Adrenal gland (tissue), 9 donors: ENCODE measurements at regions not wholly inside any gene's neighbourhood (a gene's known extent, or its start where the extent isn't known, plus 50 kb on each side); places are given as distances from the start of the nearest gene placed in this dataset.

Experiments used
- DNase-seq, 7 donors: peaks; one replicate each; pipeline ENCODE4 v3.0.0-alpha.2; 2019 to 2020
- H3K27ac ChIP-seq, 5 donors: fragments of 200-600 bp; sonication (generic) in 4 of 5; 1 replicate in 3 of 5; 2 replicates in 2 of 5; pipeline versions ENCODE4 v1.5.1 to v1.8.0; 2016 to 2020; ENCODE audit warnings: mild to moderate bottlenecking in 1 of 5
- H3K27me3 ChIP-seq: fragments of 200-600 bp; 2 replicates; pipeline ENCODE4 v1.8.0; 2021
- H3K36me3 ChIP-seq, 2 donors: fragments of 200-600 bp; replicated peaks in 1 of 2; 1 replicate in 1 of 2; 2 replicates in 1 of 2; pipeline versions ENCODE4 v1.5.1 to v1.8.0; 2018 to 2022
- H3K4me1 ChIP-seq, 2 donors: fragments of 200-600 bp; replicated peaks in 1 of 2; 1 replicate in 1 of 2; 2 replicates in 1 of 2; pipeline versions ENCODE4 v1.5.1 to v1.8.0; 2018 to 2021
- H3K4me3 ChIP-seq, 4 donors: fragments of 200-600 bp; sonication (generic) in 3 of 4; one replicate each; pipeline ENCODE4 v1.5.1; 2016 to 2018
- H3K9me3 ChIP-seq, 3 donors: fragments of 200-600 bp; sonication (generic) in 1 of 3; replicated peaks in 1 of 3; 1 replicate in 2 of 3; 2 replicates in 1 of 3; pipeline versions ENCODE4 v1.5.1 to v1.8.0; 2016 to 2021
- POLR2A ChIP-seq, 2 donors: fragments of 450-650 bp; IDR thresholded peaks; one replicate each; pipeline ENCODE4 v1.6.1; 2017; ENCODE audit warnings: antibody characterized with exemption in 2 of 2, mild to moderate bottlenecking in 2 of 2, moderate library complexity in 1 of 2
- WGBS, 4 donors: extraction: QIAGEN DNeasy Blood & Tissue Kit in 2 of 4; methylation state at CpG; one replicate each; pipeline versions ENCODE4 v1.1.5 to v1.1.7; 2013 to 2017; 5-methylcytosine and 5-hydroxymethylcytosine counted together
- intact Hi-C, 2 donors: fragments of 100-400 bp; cut with DNase I; formaldehyde crosslinking; loops; one replicate each; pipeline versions ENCODE4 v1.14.1 to v1.15.0; 2022 to 2023
- TF ChIP-seq, protein P1 (sequence below), 6 experiments: fragments of 450-650 bp in 4 of 6; fragments of 200-600 bp in 2 of 6; sonication (generic) in 1 of 6; IDR thresholded peaks; 1 replicate in 5 of 6; 2 replicates in 1 of 6; pipeline versions ENCODE4 v1.5.1 to v1.8.0; 2016 to 2021; ENCODE audit warnings: antibody characterized with exemption in 6 of 6, mild to moderate bottlenecking in 2 of 6, moderate library complexity in 1 of 6
- donor health status: healthy with polysubstance abuse.
- donor health status: Bipolar disorder and iron deficiency.
- donor health status: DM: yes; HTN: yes; CAD: no.
- donor health status: DM: no; HTN: no; CAD: no.
- donor health status: DM: no; HTN: no; CAD: no.

DNA sequence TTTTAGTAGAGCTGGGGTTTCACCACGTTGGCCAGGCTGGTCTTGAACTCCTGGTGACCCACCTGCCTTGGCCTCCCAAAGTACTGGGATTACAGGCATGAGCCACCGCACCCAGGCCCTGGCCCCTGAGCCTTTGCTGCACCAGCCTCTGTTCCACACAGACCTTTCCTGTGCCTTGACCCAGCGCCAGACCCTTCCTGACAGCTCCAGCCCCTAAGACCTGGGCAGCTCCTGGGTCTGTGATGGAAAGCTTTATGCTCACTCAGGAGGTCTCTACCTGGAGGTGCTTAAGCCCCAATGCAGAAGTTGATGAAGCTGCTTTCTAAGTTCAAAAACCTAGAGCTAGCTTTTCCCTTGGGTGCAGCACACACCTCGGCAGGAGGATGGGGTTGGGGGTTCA, 58.8 kb upstream of the NEK6 start:
- TF ChIP-seq, protein P1, sequence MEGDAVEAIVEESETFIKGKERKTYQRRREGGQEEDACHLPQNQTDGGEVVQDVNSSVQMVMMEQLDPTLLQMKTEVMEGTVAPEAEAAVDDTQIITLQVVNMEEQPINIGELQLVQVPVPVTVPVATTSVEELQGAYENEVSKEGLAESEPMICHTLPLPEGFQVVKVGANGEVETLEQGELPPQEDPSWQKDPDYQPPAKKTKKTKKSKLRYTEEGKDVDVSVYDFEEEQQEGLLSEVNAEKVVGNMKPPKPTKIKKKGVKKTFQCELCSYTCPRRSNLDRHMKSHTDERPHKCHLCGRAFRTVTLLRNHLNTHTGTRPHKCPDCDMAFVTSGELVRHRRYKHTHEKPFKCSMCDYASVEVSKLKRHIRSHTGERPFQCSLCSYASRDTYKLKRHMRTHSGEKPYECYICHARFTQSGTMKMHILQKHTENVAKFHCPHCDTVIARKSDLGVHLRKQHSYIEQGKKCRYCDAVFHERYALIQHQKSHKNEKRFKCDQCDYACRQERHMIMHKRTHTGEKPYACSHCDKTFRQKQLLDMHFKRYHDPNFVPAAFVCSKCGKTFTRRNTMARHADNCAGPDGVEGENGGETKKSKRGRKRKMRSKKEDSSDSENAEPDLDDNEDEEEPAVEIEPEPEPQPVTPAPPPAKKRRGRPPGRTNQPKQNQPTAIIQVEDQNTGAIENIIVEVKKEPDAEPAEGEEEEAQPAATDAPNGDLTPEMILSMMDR (IDR thresholded peaks at IDR 0.05), result no peak
- TF ChIP-seq POLR2A (IDR thresholded peaks at IDR 0.05), result no peak
- intact Hi-C loops, result no loop called here
- Histone ChIP-seq H3K27ac (no peak overlapping the region), H3K4me1 (no peaks in the 10 kb centered on the region), H3K27me3 (no peaks in the 10 kb centered on the region), H3K36me3 (no peaks in the 10 kb centered on the region), H3K4me3 (no peak overlapping the region), H3K9me3 (no peaks in the 10 kb centered on the region)
- 84 to 94% (median 87%) methylated on average over 3 to 4 of the region's 4 CpGs for WGBS, 4 donors
- no peak for DNase-seq

DNA sequence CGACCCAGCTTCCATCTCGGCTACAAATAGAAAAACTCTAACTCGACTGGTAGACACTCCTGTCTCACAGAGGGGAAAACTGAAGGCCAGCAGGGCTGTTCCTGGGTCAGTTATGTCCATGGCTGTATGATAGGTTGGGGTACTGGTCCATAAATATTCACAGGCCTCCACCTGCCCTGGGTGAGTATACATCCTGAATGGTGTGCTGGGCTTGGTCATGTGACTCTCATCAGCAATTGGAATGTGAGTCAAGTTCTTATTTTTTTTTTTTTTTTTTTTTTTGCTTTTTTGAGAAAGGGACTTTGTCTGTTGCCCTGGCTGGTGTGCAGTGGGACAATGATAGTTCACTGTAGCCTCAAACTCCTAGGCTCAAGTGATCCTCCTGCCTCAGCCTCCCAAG, 58.3 kb upstream of the NEK6 start:
- H3K27ac ChIP-seq, result no peak overlapping the region
- no peaks in the 10 kb centered on the region for H3K36me3 ChIP-seq
- H3K27me3 ChIP-seq, result no peaks in the 10 kb centered on the region
- H3K4me1 ChIP-seq, result no peaks in the 10 kb centered on the region
- WGBS, 4 donors, result 78 to 91% (median 86%) methylated on average over 3 of the region's 3 CpGs
- H3K4me3 ChIP-seq, result no peak overlapping the region
- DNase-seq, result no peak
- no peak for TF ChIP-seq POLR2A (IDR thresholded peaks at IDR 0.05)
- TF ChIP-seq, protein P1 (IDR thresholded peaks at IDR 0.05), result no peak
- H3K9me3 ChIP-seq, result no peaks in the 10 kb centered on the region
- intact Hi-C loops, result no loop called here

DNA sequence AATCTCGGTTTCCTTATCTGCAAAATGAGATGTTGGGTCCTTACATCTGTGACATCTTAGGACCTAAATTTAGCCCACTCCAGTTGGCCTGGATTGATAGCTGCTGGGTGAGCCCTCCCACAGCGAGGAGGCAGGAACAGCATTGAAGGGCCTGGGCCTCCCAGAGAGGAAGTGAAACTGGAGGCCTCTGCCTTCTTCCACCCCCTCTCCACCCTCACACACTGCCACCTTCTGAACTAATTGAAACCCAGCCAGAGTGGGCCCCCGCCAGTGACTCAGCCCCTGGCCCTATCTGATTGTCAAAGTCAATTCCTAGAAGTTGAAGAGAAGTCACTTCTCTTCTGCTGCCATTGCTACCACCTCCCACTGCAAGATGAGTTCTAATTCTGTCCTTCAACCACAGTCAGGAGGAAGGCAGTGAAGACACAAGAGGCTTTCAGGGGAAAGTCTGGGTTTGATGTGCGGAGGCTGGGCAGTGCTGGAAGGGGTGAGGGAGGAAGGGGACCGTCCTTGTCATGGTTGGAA, 55.2 kb upstream of the NEK6 start:
- no peaks in the 10 kb centered on the region for H3K27me3 ChIP-seq
- H3K4me1 ChIP-seq, result no peaks in the 10 kb centered on the region
- DNase-seq, result peak; percentile 30 to 69 (median 42)
- intact Hi-C loops, result no loop called here
- H3K27ac ChIP-seq, result no peak overlapping the region
- H3K9me3 ChIP-seq, result no peaks in the 10 kb centered on the region
- H3K36me3 ChIP-seq, result no peaks in the 10 kb centered on the region
- 53 to 56% (median 55%) methylated on average over 5 of the region's 5 CpGs for WGBS, 4 donors
- no peak overlapping the region for H3K4me3 ChIP-seq
- no peak for TF ChIP-seq POLR2A (IDR thresholded peaks at IDR 0.05)
- TF ChIP-seq, protein P1 (IDR thresholded peaks at IDR 0.05), result no peak

DNA sequence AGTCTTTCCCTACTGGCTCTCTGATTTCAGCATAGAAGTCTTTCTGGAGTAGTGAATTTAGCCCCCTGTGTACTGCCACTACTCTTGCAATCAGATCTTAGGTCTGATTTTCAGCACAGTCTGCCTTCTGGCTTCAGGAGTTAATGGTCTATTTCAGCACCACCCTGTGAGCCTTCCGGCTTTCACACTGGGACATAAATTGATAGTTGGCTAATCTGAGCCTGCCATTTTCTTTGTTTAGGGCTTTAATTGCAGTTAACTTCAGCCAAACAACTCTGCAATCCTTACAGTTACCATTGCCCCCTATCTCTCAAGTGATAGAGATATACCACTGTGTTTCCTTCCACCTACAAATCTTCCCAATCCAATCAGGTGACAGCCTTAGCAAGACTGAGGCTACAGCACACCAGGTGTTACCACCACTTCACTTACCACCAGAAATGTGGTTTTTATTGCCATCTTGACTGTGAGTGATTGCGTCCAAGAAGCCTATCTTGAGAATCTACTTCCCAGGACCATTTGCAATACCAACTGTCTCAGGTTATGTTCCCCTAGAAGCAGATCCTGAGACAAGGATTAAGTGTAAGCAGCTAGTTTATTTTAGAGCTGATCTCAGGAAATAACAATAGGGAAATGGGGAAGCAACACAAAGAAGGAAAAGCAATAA, 51.9 kb upstream of the NEK6 start:
- Histone ChIP-seq H3K4me1 (no peaks in the 10 kb centered on the region), H3K36me3 (no peaks in the 10 kb centered on the region), H3K27me3 (no peaks in the 10 kb centered on the region), H3K27ac (no peak overlapping the region), H3K9me3 (no peaks in the 10 kb centered on the region), H3K4me3 (no peak overlapping the region)
- WGBS, 4 donors, result 73 to 86% (median 82%) methylated on average over 2 of the region's 2 CpGs
- no peak for DNase-seq
- intact Hi-C loops, result no loop called here
- TF ChIP-seq, protein P1 (IDR thresholded peaks at IDR 0.05), result no peak
